Peyer's patch (tissue), 4 donors: ENCODE measurements at regions not wholly inside any gene's neighbourhood (a gene's known extent, or its start where the extent isn't known, plus 50 kb on each side); places are given as distances from the start of the nearest gene placed in this dataset.
A peak's percentile ranks its signal among the peaks of the same experiment; 100 is the strongest.

Source experiments
- DNase-seq, 3 donors: peaks; one replicate each; pipeline ENCODE4 v3.0.0-alpha.2; 2017 to 2019
- H3K27ac ChIP-seq, 4 donors: fragments of 200-600 bp; sonication (generic); one replicate each; pipeline ENCODE4 v1.5.1; 2016 to 2019
- H3K27me3 ChIP-seq, 2 donors: fragments of 200-600 bp; sonication (generic); one replicate each; pipeline ENCODE4 v1.5.1; 2019
- H3K36me3 ChIP-seq, 3 donors: fragments of 200-600 bp; sonication (generic); one replicate each; pipeline ENCODE4 v1.5.1; 2016 to 2019
- H3K4me1 ChIP-seq, 4 donors: fragments of 200-600 bp; sonication (generic); one replicate each; pipeline ENCODE4 v1.5.1; 2016 to 2019
- H3K4me3 ChIP-seq, 4 donors: fragments of 200-600 bp; sonication (generic); 1 replicate in 3 of 4; 2 replicates in 1 of 4; pipeline ENCODE4 v1.5.1; 2016 to 2019; ENCODE audit warnings: mild to moderate bottlenecking in 1 of 4
- H3K9me3 ChIP-seq, 4 donors: fragments of 200-600 bp; sonication (generic); one replicate each; pipeline ENCODE4 v1.5.1; 2016 to 2019; ENCODE audit warnings: mild to moderate bottlenecking in 1 of 4
- POLR2A ChIP-seq, 2 donors: fragments of 450-650 bp; IDR thresholded peaks; one replicate each; pipeline ENCODE4 v1.5.1; 2017; ENCODE audit warnings: antibody characterized with exemption in 2 of 2, mild to moderate bottlenecking in 2 of 2, moderate library complexity in 2 of 2
- TF ChIP-seq, protein P1 (sequence below), 6 experiments: fragments of 450-650 bp in 4 of 6; fragments of 200-600 bp in 2 of 6; sonication (generic) in 1 of 6; IDR thresholded peaks; one replicate each; pipeline ENCODE4 v1.5.1; 2017 to 2019; ENCODE audit warnings: antibody characterized with exemption in 6 of 6, mild to moderate bottlenecking in 3 of 6, moderate library complexity in 1 of 6

DNA sequence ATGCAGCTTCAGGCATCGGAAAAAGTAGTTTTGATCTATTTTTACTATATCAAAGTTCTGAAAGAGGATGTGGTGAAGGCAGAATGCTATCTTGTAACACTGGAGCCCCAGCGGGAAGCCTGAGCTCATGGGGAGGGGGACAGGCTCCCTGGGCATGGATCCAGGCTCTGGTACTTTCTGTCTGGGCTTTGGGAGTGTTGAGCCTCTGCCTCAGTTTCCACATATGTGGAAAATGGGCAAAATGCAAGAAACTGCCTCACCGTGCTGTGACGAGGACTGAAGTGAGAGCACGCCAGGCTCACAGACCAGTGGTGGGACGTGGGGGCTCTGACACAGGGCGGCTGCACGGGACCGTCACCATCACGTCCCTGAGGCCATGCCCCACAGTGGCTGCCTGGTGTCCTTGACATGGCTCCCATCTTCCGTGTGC lies 182.9 kb upstream of the SHH start:
- Histone ChIP-seq H3K27me3 (no peaks in the 10 kb centered on the region), H3K4me3 (no peak overlapping the region), H3K36me3 (no peaks in the 10 kb centered on the region), H3K9me3 (no peaks in the 10 kb centered on the region), H3K27ac (no peak overlapping the region), H3K4me1 (no peaks in the 10 kb centered on the region)
- TF ChIP-seq POLR2A (IDR thresholded peaks at IDR 0.05) = no peak
- TF ChIP-seq, protein P1, sequence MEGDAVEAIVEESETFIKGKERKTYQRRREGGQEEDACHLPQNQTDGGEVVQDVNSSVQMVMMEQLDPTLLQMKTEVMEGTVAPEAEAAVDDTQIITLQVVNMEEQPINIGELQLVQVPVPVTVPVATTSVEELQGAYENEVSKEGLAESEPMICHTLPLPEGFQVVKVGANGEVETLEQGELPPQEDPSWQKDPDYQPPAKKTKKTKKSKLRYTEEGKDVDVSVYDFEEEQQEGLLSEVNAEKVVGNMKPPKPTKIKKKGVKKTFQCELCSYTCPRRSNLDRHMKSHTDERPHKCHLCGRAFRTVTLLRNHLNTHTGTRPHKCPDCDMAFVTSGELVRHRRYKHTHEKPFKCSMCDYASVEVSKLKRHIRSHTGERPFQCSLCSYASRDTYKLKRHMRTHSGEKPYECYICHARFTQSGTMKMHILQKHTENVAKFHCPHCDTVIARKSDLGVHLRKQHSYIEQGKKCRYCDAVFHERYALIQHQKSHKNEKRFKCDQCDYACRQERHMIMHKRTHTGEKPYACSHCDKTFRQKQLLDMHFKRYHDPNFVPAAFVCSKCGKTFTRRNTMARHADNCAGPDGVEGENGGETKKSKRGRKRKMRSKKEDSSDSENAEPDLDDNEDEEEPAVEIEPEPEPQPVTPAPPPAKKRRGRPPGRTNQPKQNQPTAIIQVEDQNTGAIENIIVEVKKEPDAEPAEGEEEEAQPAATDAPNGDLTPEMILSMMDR (IDR thresholded peaks at IDR 0.05) = no peak
- peak in 1 of 3 donors; percentile 29 for DNase-seq

DNA sequence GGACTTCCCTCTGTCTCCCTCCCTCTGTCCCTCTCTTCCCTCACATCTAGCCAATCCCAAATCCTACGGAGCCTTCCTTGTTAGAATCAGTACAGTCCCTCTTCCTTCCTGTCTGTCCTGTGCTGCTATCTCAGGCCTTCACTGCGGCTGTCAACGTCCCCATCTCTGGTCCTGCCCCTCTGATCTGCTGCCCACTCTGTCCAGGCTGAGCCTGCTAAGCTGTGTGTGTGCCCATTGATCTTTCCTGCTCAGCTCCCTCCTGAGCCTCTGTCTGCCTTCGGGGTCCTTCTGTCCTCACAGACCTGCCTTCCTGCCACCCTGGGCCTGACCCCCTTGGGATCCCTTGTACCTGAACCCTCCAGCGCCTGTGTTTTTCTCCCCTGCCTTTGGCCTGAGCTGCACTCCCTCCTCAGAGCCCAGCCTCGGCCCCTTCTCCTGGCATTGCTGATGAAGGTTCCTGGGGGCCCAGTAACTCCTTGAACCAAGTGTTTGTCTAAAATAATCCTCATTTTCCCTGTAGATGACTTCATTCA lies 182.1 kb upstream of the SHH start:
- Histone ChIP-seq H3K4me3 (no peak overlapping the region), H3K36me3 (no peaks in the 10 kb centered on the region), H3K27ac (no peak overlapping the region), H3K4me1 (no peaks in the 10 kb centered on the region), H3K9me3 (no peaks in the 10 kb centered on the region), H3K27me3 (no peaks in the 10 kb centered on the region)
- DNase-seq = peak in 2 of 3 donors; percentile 11 to 25
- TF ChIP-seq POLR2A (IDR thresholded peaks at IDR 0.05) = no peak
- TF ChIP-seq, protein P1 (IDR thresholded peaks at IDR 0.05) = no peak

GRCh38 chr7:155993420-155994278 lies 181.4 kb upstream of the SHH start:
- Histone ChIP-seq H3K4me3 (no peak overlapping the region), H3K36me3 (no peaks in the 10 kb centered on the region), H3K27me3 (no peaks in the 10 kb centered on the region), H3K4me1 (no peaks in the 10 kb centered on the region), H3K9me3 (no peaks in the 10 kb centered on the region), H3K27ac (no peak overlapping the region)
- DNase-seq = peak in 2 of 3 donors; percentile 37 to 40
- TF ChIP-seq, protein P1 (IDR thresholded peaks at IDR 0.05) = no peak
- no peak for TF ChIP-seq POLR2A (IDR thresholded peaks at IDR 0.05)

GRCh38 chr7:155992974-155993373 lies 180.7 kb upstream of the SHH start:
- Histone ChIP-seq H3K36me3 (no peaks in the 10 kb centered on the region), H3K27me3 (no peaks in the 10 kb centered on the region), H3K9me3 (no peaks in the 10 kb centered on the region), H3K27ac (no peak overlapping the region), H3K4me1 (no peaks in the 10 kb centered on the region), H3K4me3 (no peak overlapping the region)
- TF ChIP-seq POLR2A (IDR thresholded peaks at IDR 0.05) = no peak
- TF ChIP-seq, protein P1 (IDR thresholded peaks at IDR 0.05) = no peak
- peak in 1 of 3 donors; percentile 34 for DNase-seq

DNA sequence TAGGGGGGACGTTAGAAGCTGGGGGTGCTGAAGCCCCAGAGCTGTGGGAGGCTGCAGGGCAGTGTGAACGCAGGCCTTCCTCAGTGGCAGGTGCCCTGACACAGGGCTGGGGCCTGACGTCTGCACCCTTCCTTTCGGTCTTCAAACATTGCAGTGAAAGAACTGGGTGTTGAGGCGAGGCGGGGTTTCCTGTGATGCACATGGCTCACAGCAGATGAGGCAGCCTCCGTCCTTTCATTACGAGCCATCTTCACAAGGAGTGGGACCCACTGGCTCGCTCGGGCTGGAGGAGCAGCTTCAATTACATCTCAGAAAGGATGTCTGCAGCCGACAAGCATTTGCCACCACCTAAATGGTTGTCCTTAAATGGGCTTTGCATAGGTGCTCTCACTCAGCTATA lies 180.3 kb upstream of the SHH start:
- Histone ChIP-seq H3K4me3 (no peak overlapping the region), H3K9me3 (no peaks in the 10 kb centered on the region), H3K27me3 (no peaks in the 10 kb centered on the region), H3K36me3 (no peaks in the 10 kb centered on the region), H3K27ac (no peak overlapping the region), H3K4me1 (no peaks in the 10 kb centered on the region)
- TF ChIP-seq, protein P1 (IDR thresholded peaks at IDR 0.05) = no peak
- DNase-seq = no peak
